Panc1 (cell line): ENCODE measurements at regions not wholly inside any gene's neighbourhood (a gene's known extent, or its start where the extent isn't known, plus 50 kb on each side); places are given as distances from the start of the nearest gene placed in this dataset.

Source experiments
- POLR2AphosphoS5 ChIP-seq: IDR thresholded peaks from 2 replicates; pipeline ENCODE4 v1.6.1; 2012; ENCODE audit warnings: mild to moderate bottlenecking, low read depth, low read length, moderate library complexity
- TCF7L2 ChIP-seq: IDR thresholded peaks from 2 replicates; pipeline ENCODE4 v1.6.1; 2011; ENCODE audit warnings: mild to moderate bottlenecking, low read depth, low read length, inconsistent platforms
- TF ChIP-seq, protein P1 (sequence below): fragments of 450-650 bp; IDR thresholded peaks from 2 replicates; pipeline ENCODE4 v1.5.1; 2017; ENCODE audit warnings: mild to moderate bottlenecking
- TF ChIP-seq, protein P2 (sequence below), 2 experiments: IDR thresholded peaks; 2 replicates each; pipeline ENCODE4 v1.6.1; 2011 to 2012; ENCODE audit warnings: low read depth in 2 of 2, control low read depth in 1 of 2, low read length in 1 of 2, mild to moderate bottlenecking in 1 of 2, moderate library complexity in 1 of 2; ENCODE audit not compliant: insufficient read depth in 1 of 2

DNA sequence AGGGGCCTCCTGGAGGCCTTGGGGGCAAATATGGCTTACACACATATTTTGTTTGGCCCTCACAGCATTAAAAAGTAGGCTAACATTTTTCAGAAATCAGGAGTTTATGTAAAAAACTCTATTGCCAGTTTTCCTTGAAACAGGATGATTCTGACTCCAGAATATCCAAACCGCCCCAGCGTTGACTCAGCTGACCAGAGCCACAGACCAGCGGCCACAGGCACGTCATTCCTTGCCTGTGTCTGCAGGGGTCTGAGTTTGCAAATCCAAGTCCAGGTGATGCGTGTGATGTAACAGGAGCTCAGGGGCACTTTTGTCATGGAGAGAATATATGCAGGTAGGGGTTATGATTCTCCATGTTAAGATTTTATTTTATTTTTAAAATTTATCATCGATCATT, 79.4 kb upstream of the ALKAL2 start:
- TF ChIP-seq, protein P1, sequence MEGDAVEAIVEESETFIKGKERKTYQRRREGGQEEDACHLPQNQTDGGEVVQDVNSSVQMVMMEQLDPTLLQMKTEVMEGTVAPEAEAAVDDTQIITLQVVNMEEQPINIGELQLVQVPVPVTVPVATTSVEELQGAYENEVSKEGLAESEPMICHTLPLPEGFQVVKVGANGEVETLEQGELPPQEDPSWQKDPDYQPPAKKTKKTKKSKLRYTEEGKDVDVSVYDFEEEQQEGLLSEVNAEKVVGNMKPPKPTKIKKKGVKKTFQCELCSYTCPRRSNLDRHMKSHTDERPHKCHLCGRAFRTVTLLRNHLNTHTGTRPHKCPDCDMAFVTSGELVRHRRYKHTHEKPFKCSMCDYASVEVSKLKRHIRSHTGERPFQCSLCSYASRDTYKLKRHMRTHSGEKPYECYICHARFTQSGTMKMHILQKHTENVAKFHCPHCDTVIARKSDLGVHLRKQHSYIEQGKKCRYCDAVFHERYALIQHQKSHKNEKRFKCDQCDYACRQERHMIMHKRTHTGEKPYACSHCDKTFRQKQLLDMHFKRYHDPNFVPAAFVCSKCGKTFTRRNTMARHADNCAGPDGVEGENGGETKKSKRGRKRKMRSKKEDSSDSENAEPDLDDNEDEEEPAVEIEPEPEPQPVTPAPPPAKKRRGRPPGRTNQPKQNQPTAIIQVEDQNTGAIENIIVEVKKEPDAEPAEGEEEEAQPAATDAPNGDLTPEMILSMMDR: no peak
- TF ChIP-seq TCF7L2: no peak
- TF ChIP-seq, protein P2, sequence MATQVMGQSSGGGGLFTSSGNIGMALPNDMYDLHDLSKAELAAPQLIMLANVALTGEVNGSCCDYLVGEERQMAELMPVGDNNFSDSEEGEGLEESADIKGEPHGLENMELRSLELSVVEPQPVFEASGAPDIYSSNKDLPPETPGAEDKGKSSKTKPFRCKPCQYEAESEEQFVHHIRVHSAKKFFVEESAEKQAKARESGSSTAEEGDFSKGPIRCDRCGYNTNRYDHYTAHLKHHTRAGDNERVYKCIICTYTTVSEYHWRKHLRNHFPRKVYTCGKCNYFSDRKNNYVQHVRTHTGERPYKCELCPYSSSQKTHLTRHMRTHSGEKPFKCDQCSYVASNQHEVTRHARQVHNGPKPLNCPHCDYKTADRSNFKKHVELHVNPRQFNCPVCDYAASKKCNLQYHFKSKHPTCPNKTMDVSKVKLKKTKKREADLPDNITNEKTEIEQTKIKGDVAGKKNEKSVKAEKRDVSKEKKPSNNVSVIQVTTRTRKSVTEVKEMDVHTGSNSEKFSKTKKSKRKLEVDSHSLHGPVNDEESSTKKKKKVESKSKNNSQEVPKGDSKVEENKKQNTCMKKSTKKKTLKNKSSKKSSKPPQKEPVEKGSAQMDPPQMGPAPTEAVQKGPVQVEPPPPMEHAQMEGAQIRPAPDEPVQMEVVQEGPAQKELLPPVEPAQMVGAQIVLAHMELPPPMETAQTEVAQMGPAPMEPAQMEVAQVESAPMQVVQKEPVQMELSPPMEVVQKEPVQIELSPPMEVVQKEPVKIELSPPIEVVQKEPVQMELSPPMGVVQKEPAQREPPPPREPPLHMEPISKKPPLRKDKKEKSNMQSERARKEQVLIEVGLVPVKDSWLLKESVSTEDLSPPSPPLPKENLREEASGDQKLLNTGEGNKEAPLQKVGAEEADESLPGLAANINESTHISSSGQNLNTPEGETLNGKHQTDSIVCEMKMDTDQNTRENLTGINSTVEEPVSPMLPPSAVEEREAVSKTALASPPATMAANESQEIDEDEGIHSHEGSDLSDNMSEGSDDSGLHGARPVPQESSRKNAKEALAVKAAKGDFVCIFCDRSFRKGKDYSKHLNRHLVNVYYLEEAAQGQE (IDR thresholded peaks at IDR 0.05; ENCODE audit: insufficient read depth in 1 of 2, low read depth in 2 of 2, low read length in 1 of 2): no peak
- no peak for TF ChIP-seq POLR2AphosphoS5
